Small intestine (tissue), 7 donors: ENCODE measurements at regions not wholly inside any gene's neighbourhood (a gene's known extent, or its start where the extent isn't known, plus 50 kb on each side); places are given as distances from the start of the nearest gene placed in this dataset.

Experiments
- DNase-seq, 2 donors: peaks; one replicate each; pipeline versions ENCODE4 v3.0.0 to v3.0.0-alpha.2; 2013
- FAIRE-seq: peaks from 2 replicates; lab custom pipeline; 2012; peaks lifted over from hg19 to GRCh38; lab: Jason Lieb, UNC
- H3K27ac ChIP-seq, 3 donors: one replicate each; pipeline ENCODE4 v1.5.1; 2013; ENCODE audit warnings: low read length in 2 of 3, mild to moderate bottlenecking in 2 of 3, control low read depth in 1 of 3, inconsistent platforms in 1 of 3, low read depth in 1 of 3, moderate library complexity in 1 of 3
- H3K27me3 ChIP-seq, 3 donors: one replicate each; pipeline ENCODE4 v1.6.1; 2013; ENCODE audit warnings: low read length in 3 of 3, inconsistent platforms in 1 of 3; ENCODE audit not compliant: control insufficient read depth in 3 of 3, insufficient read depth in 3 of 3
- H3K36me3 ChIP-seq, 3 donors: one replicate each; pipeline ENCODE4 v1.6.1; 2013; ENCODE audit warnings: low read length in 3 of 3, inconsistent platforms in 1 of 3, low read depth in 1 of 3, mild to moderate bottlenecking in 1 of 3, moderate library complexity in 1 of 3; ENCODE audit not compliant: control insufficient read depth in 3 of 3, insufficient read depth in 2 of 3
- H3K4me1 ChIP-seq, 3 donors: one replicate each; pipeline ENCODE4 v1.6.1; 2013; ENCODE audit warnings: low read length in 2 of 3, inconsistent platforms in 1 of 3, low read depth in 1 of 3, mild to moderate bottlenecking in 1 of 3, moderate library complexity in 1 of 3; ENCODE audit not compliant: control insufficient read depth in 3 of 3, insufficient read depth in 2 of 3
- H3K4me3 ChIP-seq, 3 donors: one replicate each; pipeline ENCODE4 v1.5.1; 2013; ENCODE audit warnings: low read length in 3 of 3, control low read depth in 1 of 3, inconsistent platforms in 1 of 3, low read depth in 1 of 3, mild to moderate bottlenecking in 1 of 3, moderate library complexity in 1 of 3
- H3K9me3 ChIP-seq, 2 donors: one replicate each; pipeline ENCODE4 v1.6.1; 2013; ENCODE audit warnings: low read depth in 1 of 2, low read length in 1 of 2; ENCODE audit not compliant: control insufficient read depth in 2 of 2, insufficient read depth in 1 of 2
- WGBS, 3 donors: extraction: QIAGEN DNeasy Blood & Tissue Kit; methylation state at CpG; one replicate each; pipeline ENCODE4 v1.1.7; 2013; 5-methylcytosine and 5-hydroxymethylcytosine counted together
- donor health status: healthy with polysubstance abuse.
- donor health status: control.
- donor health status: control.
- donor health status: Bipolar disorder and iron deficiency.
- donor health status: healthy.

GRCh38 chr21:15592957-15593356 lies 136.8 kb upstream of the USP25 start:
- no peak for FAIRE-seq

GRCh38 chr21:15601390-15601789 lies 128.4 kb upstream of the USP25 start:
- Histone ChIP-seq H3K4me1 (no peaks in the 10 kb centered on the region), H3K27me3 (no peaks in the 10 kb centered on the region), H3K9me3 (no peaks in the 10 kb centered on the region), H3K4me3 (no peak overlapping the region), H3K36me3 (no peaks in the 10 kb centered on the region), H3K27ac (no peak overlapping the region)
- FAIRE-seq (no peak), DNase-seq (no peak)

More at GRCh38 chr21:15592957-15593356, 136.8 kb upstream of the USP25 start:
- H3K9me3 ChIP-seq = no peaks in the 10 kb centered on the region
- H3K4me1 ChIP-seq = no peaks in the 10 kb centered on the region
- H3K36me3 ChIP-seq = no peaks in the 10 kb centered on the region
- no peak overlapping the region for H3K4me3 ChIP-seq
- H3K27me3 ChIP-seq = no peaks in the 10 kb centered on the region
- no peak for DNase-seq
- no peak overlapping the region for H3K27ac ChIP-seq

- no peaks in the 10 kb centered on the region for H3K4me1 ChIP-seq
- H3K36me3 ChIP-seq = no peaks in the 10 kb centered on the region
- no peaks in the 10 kb centered on the region for H3K9me3 ChIP-seq
- H3K4me3 ChIP-seq = no peak overlapping the region
- H3K27me3 ChIP-seq = no peaks in the 10 kb centered on the region
- no peak overlapping the region for H3K27ac ChIP-seq
- no peak for FAIRE-seq
- 22 to 37% (median 36%) methylated on average over 2 of the region's 2 CpGs for WGBS, 3 donors
- DNase-seq = no peak
Measured at GRCh38 chr21:15604413-15604812, 125.4 kb upstream of the USP25 start.

GRCh38 chr21:15614766-15615165 lies 115.0 kb upstream of the USP25 start:
- Histone ChIP-seq H3K4me1 (no peaks in the 10 kb centered on the region), H3K4me3 (no peak overlapping the region)
- WGBS, 3 donors = 59 to 83% (median 77%) methylated on average over 1 of the region's 1 CpG

GRCh38 chr21:15616864-15617574 lies 112.8 kb upstream of the USP25 start:
- Histone ChIP-seq H3K27me3 (no peaks in the 10 kb centered on the region), H3K4me3 (no peak overlapping the region), H3K9me3 (no peaks in the 10 kb centered on the region), H3K36me3 (no peaks in the 10 kb centered on the region), H3K4me1 (no peaks in the 10 kb centered on the region), H3K27ac (no peak overlapping the region)
- WGBS, 3 donors = 81 to 94% (median 84%) methylated on average over 2 of the region's 2 CpGs
- DNase-seq (no peak), FAIRE-seq (no peak)

More at GRCh38 chr21:15614766-15615165, 115.0 kb upstream of the USP25 start:
- Histone ChIP-seq H3K27me3 (no peaks in the 10 kb centered on the region), H3K36me3 (no peaks in the 10 kb centered on the region), H3K9me3 (no peaks in the 10 kb centered on the region), H3K27ac (no peak overlapping the region)
- FAIRE-seq (no peak), DNase-seq (no peak)

GRCh38 chr21:15617964-15618363 lies 111.8 kb upstream of the USP25 start:
- DNase-seq = no peak
- Histone ChIP-seq H3K4me3 (no peak overlapping the region), H3K27me3 (no peaks in the 10 kb centered on the region), H3K4me1 (no peaks in the 10 kb centered on the region), H3K9me3 (no peaks in the 10 kb centered on the region), H3K36me3 (no peaks in the 10 kb centered on the region), H3K27ac (no peak overlapping the region)
- WGBS, 3 donors = 45 to 68% (median 63%) methylated on average over 3 of the region's 3 CpGs
- no peak for FAIRE-seq

- H3K4me3 ChIP-seq = no peak overlapping the region
- H3K9me3 ChIP-seq = no peaks in the 10 kb centered on the region
- 94 to 98% (median 95%) methylated on average over 2 of the region's 2 CpGs for WGBS, 3 donors
- no peaks in the 10 kb centered on the region for H3K4me1 ChIP-seq
- no peaks in the 10 kb centered on the region for H3K27me3 ChIP-seq
- FAIRE-seq (no peak), DNase-seq (no peak)
- H3K36me3 ChIP-seq = no peaks in the 10 kb centered on the region
- no peak overlapping the region for H3K27ac ChIP-seq
Measured at GRCh38 chr21:15620892-15621291, 108.9 kb upstream of the USP25 start.

GRCh38 chr21:15624646-15625045 lies 105.1 kb upstream of the USP25 start:
- no peak overlapping the region for H3K27ac ChIP-seq
- H3K4me3 ChIP-seq = no peak overlapping the region
- 82 to 90% (median 89%) methylated on average over 2 of the region's 2 CpGs for WGBS, 3 donors
- H3K27me3 ChIP-seq = no peaks in the 10 kb centered on the region
- H3K36me3 ChIP-seq = no peaks in the 10 kb centered on the region
- no peaks in the 10 kb centered on the region for H3K9me3 ChIP-seq
- no peak for DNase-seq
- no peak for FAIRE-seq
- H3K4me1 ChIP-seq = no peaks in the 10 kb centered on the region

GRCh38 chr21:15625363-15625762 lies 104.4 kb upstream of the USP25 start:
- no peak for DNase-seq
- WGBS, 3 donors = 69 to 81% (median 77%) methylated on average over 3 of the region's 3 CpGs
- Histone ChIP-seq H3K9me3 (no peaks in the 10 kb centered on the region), H3K4me1 (no peaks in the 10 kb centered on the region), H3K36me3 (no peaks in the 10 kb centered on the region), H3K27ac (no peak overlapping the region), H3K4me3 (no peak overlapping the region), H3K27me3 (no peaks in the 10 kb centered on the region)
- no peak for FAIRE-seq
